ENCODE measurements at regions not wholly inside any gene's neighbourhood (a gene's known extent, or its start where the extent isn't known, plus 50 kb on each side); places are given as distances from the start of the nearest gene placed in this dataset.

DNA sequence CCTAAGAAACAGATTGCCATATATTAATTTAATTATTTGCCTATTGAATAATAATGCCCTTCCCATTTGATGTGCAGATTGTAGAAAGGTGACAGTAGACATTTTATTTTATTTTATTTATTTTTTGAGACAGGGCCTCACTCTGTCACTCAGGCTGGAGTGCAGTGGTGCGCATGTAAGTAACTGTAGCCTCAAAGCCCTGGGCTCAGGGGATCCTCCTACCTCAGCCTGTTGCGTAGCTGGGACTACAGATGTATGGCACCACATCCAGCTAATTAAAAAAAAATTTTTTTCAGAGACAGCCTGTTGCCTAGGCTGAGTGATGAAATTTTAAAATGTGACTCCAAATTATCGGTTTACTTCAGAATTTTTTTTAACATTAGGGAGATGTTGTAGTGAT, 1110.0 kb upstream of the EEF2KMT start:
- H3K23ac ChIP-seq (ENCODE audit: low read depth, low read length) = no peak overlapping the region
- ChIA-PET CTCF (no interaction called here), POLR2A (ENCODE audit: unreplicated experiment) (no interaction called here)
- no peak for TF ChIP-seq USF2 (IDR thresholded peaks at IDR 0.05; ENCODE audit: low read depth, low read length)
- no peak for TF ChIP-seq MXI1 (IDR thresholded peaks at IDR 0.05; ENCODE audit: borderline replicate concordance, low read depth, low read length)
- TF ChIP-seq NFE2L2 (IDR thresholded peaks at IDR 0.05; ENCODE audit: low read depth, low read length) = no peak
- no peak for TF ChIP-seq RAD21 (IDR thresholded peaks at IDR 0.05; ENCODE audit: low read length)
- no peak for TF ChIP-seq RFX5 (IDR thresholded peaks at IDR 0.05; ENCODE audit: low read depth, low read length)
- TF ChIP-seq RCOR1 (IDR thresholded peaks at IDR 0.05; ENCODE audit: insufficient replicate concordance, low read length) = no peak
- no peak for TF ChIP-seq CHD1 (IDR thresholded peaks at IDR 0.05; ENCODE audit: low read depth, low read length)
- TF ChIP-seq MAZ (IDR thresholded peaks at IDR 0.05; ENCODE audit: borderline replicate concordance, low read depth, low read length) = no peak
- no peak for TF ChIP-seq SMC3 (IDR thresholded peaks at IDR 0.05; ENCODE audit: low read depth, low read length)
- TF ChIP-seq POLR2A (IDR thresholded peaks at IDR 0.05; ENCODE audit: low read depth, low read length) = no peak
- TF ChIP-seq, protein P1, sequence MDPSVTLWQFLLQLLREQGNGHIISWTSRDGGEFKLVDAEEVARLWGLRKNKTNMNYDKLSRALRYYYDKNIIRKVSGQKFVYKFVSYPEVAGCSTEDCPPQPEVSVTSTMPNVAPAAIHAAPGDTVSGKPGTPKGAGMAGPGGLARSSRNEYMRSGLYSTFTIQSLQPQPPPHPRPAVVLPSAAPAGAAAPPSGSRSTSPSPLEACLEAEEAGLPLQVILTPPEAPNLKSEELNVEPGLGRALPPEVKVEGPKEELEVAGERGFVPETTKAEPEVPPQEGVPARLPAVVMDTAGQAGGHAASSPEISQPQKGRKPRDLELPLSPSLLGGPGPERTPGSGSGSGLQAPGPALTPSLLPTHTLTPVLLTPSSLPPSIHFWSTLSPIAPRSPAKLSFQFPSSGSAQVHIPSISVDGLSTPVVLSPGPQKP (IDR thresholded peaks at IDR 0.05; ENCODE audit: borderline replicate concordance, low read depth, low read length) = no peak
- no peak for TF ChIP-seq CTCF (conservative IDR thresholded peaks at IDR 0.05; ENCODE audit: low read depth, low read length)
- no peak for TF ChIP-seq MAFK (IDR thresholded peaks at IDR 0.05; ENCODE audit: low read depth, low read length)
- no peak for TF ChIP-seq FOS (IDR thresholded peaks at IDR 0.05; ENCODE audit: low read depth, low read length)
- TF ChIP-seq BHLHE40 (IDR thresholded peaks at IDR 0.05; ENCODE audit: low read depth, low read length) = no peak
- TF ChIP-seq CEBPB (IDR thresholded peaks at IDR 0.05; ENCODE audit: low read depth, low read length) = no peak
- no peaks in the 10 kb centered on the region for H3K36me3 ChIP-seq (ENCODE audit: control insufficient read depth, insufficient read depth, low read length)
- DNase-seq (no peak), ATAC-seq (ENCODE audit: low read depth) (no peak)
- no peak overlapping the region for H3K27ac ChIP-seq (ENCODE audit: insufficient read depth, low read length)
- dilution Hi-C loops (cut with HindIII; ENCODE audit: low sequenced_read_pairs, unreplicated experiment) (no loop called here), in situ Hi-C loops (cut with MboI; ENCODE audit: low sequenced_read_pairs) (no loop called here), intact Hi-C loops (cut with micrococcal nuclease) (no loop called here)
- H3K14ac ChIP-seq (replicated peaks; ENCODE audit: low read depth, low read length) = no peak overlapping the region
- H2BK120ac ChIP-seq (ENCODE audit: low read depth, low read length) = no peak overlapping the region
- H2AK9ac ChIP-seq (replicated peaks; ENCODE audit: low read depth, low read length, poor library complexity) = no peak overlapping the region
- H3K9ac ChIP-seq (ENCODE audit: low read depth, low read length) = no peak overlapping the region
- no peak overlapping the region for H2BK15ac ChIP-seq (ENCODE audit: low read depth, low read length)
- H2BK20ac ChIP-seq (ENCODE audit: low read depth, low read length) = no peak overlapping the region
- BruUV-seq (replicated peaks) = no TSS peak
- H3K79me1 ChIP-seq (ENCODE audit: low read depth in 1 of 2, low read length in 2 of 2) = no peaks in the 10 kb centered on the region
- no peak overlapping the region for H3K4me3 ChIP-seq (ENCODE audit: insufficient read depth, low read depth, low read length)
- no peak overlapping the region for H4K8ac ChIP-seq (ENCODE audit: low read depth in 2 of 2, low read length in 2 of 2)
- H4K5ac ChIP-seq (ENCODE audit: low read depth, low read length) = no peak overlapping the region
- H2AFZ ChIP-seq (replicated peaks; ENCODE audit: low read length, poor library complexity) = no peak overlapping the region
- no peaks in the 10 kb centered on the region for H4K20me1 ChIP-seq (ENCODE audit: insufficient read depth, low read length)
- no peak overlapping the region for H2BK5ac ChIP-seq (ENCODE audit: low read depth, low read length, poor library complexity, severe bottlenecking)
- no peaks in the 10 kb centered on the region for H3K9me1 ChIP-seq (ENCODE audit: insufficient read depth, low read length)
- H4K91ac ChIP-seq (ENCODE audit: insufficient read depth, low read depth, low read length) = no peak overlapping the region
- H3K4ac ChIP-seq (ENCODE audit: low read depth, low read length) = no peak overlapping the region
- no peak overlapping the region for H3K56ac ChIP-seq (ENCODE audit: extremely low read depth, insufficient read depth, low read length)
- no peak overlapping the region for H3K4me2 ChIP-seq (ENCODE audit: low read depth, low read length)
- H3K18ac ChIP-seq (ENCODE audit: low read depth, low read length) = no peak overlapping the region
- H3K4me1 ChIP-seq (ENCODE audit: control insufficient read depth, insufficient read depth, low read length) = no peaks in the 10 kb centered on the region
- H3K27me3 ChIP-seq (ENCODE audit: control insufficient read depth, insufficient read depth, low read length) = no peaks in the 10 kb centered on the region
- no CpG with 5 or more reads among the region's 3 CpGs for WGBS, 2 experiments (ENCODE audit: extremely low coverage in 2 of 2, insufficient read length in 1 of 2)
- no peak overlapping the region for H2AK5ac ChIP-seq (ENCODE audit: low read depth, low read length)
- H3K9me3 ChIP-seq (ENCODE audit: control insufficient read depth, insufficient read depth, low read length) = peaks cover 5% of the 10 kb centered on the region
